MM.1S (cell line): ENCODE measurements at regions not wholly inside any gene's neighbourhood (a gene's known extent, or its start where the extent isn't known, plus 50 kb on each side); places are given as distances from the start of the nearest gene placed in this dataset.

Source experiments
- DNase-seq: peaks from one replicate; pipeline ENCODE4 v3.0.0-alpha.2; 2015
- H2AFZ ChIP-seq: fragments of 300-600 bp; sonication (generic); 2 replicates; pipeline ENCODE4 v1.6.0; 2016; ENCODE audit warnings: antibody characterized with exemption, low read length
- H3F3A ChIP-seq: fragments of 300-600 bp; sonication (generic); 2 replicates; pipeline ENCODE4 v1.6.1; 2016; ENCODE audit warnings: mild to moderate bottlenecking, antibody characterized with exemption, low read length, moderate library complexity, mixed read lengths; ENCODE audit not compliant: insufficient read depth
- H3K27ac ChIP-seq: fragments of 300-600 bp; sonication (generic); 2 replicates; pipeline ENCODE4 v1.5.1; 2016; ENCODE audit warnings: mild to moderate bottlenecking, low read length
- H3K27me3 ChIP-seq: fragments of 300-600 bp; sonication (generic); replicated peaks from 2 replicates; pipeline ENCODE4 v1.6.0; 2016; ENCODE audit warnings: low read length; ENCODE audit not compliant: insufficient read depth
- H3K36me3 ChIP-seq: fragments of 300-600 bp; sonication (generic); replicated peaks from 2 replicates; pipeline ENCODE4 v1.6.1; 2016; ENCODE audit warnings: mild to moderate bottlenecking, low read length, mixed read lengths; ENCODE audit not compliant: insufficient read depth
- H3K4me1 ChIP-seq: fragments of 300-600 bp; sonication (generic); 2 replicates; pipeline ENCODE4 v1.6.1; 2016; ENCODE audit warnings: low read length, mixed read lengths
- H3K4me2 ChIP-seq: fragments of 300-600 bp; sonication (generic); 2 replicates; pipeline ENCODE4 v1.6.0; 2016; ENCODE audit warnings: low read depth, low read length
- H3K4me3 ChIP-seq: fragments of 300-600 bp; sonication (generic); 2 replicates; pipeline ENCODE4 v1.5.1; 2016; ENCODE audit warnings: low read length, mixed read lengths
- H3K79me2 ChIP-seq: fragments of 300-600 bp; sonication (generic); 2 replicates; pipeline ENCODE4 v1.6.1; 2016; ENCODE audit warnings: mixed run types, low read length, mixed read lengths
- H3K9ac ChIP-seq: fragments of 300-600 bp; sonication (generic); 2 replicates; pipeline ENCODE4 v1.6.1; 2016; ENCODE audit warnings: low read length, mixed read lengths
- H3K9me2 ChIP-seq: fragments of 300-600 bp; sonication (generic); replicated peaks from 2 replicates; pipeline ENCODE4 v1.6.1; 2016; ENCODE audit warnings: mild to moderate bottlenecking, low read length, mixed read lengths; ENCODE audit not compliant: insufficient read depth
- H3K9me3 ChIP-seq: fragments of 300-600 bp; sonication (generic); replicated peaks from 2 replicates; pipeline ENCODE4 v1.6.1; 2016; ENCODE audit warnings: mild to moderate bottlenecking, low read length, mixed read lengths; ENCODE audit not compliant: insufficient read depth
- H4K20me1 ChIP-seq: fragments of 300-600 bp; sonication (generic); 2 replicates; pipeline ENCODE4 v1.6.1; 2016; ENCODE audit warnings: mild to moderate bottlenecking, low read length, moderate library complexity, mixed read lengths; ENCODE audit not compliant: insufficient read depth
- CTCF ChIP-seq: fragments of 300-600 bp; sonication (generic); IDR thresholded peaks from 2 replicates; pipeline ENCODE4 v1.5.1; 2016; ENCODE audit warnings: antibody characterized with exemption, low read length, mixed read lengths
- EZH2 ChIP-seq: fragments of 300-600 bp; sonication (generic); optimal IDR thresholded peaks from 2 replicates; pipeline ENCODE3; 2017; ENCODE audit warnings: low read depth, mild to moderate bottlenecking, antibody characterized with exemption, low read length, mixed read lengths
- EZH2phosphoT487 ChIP-seq: fragments of 300-600 bp; sonication (generic); IDR thresholded peaks from 2 replicates; pipeline ENCODE4 v1.6.1; 2018; ENCODE audit warnings: antibody characterized with exemption, low read length

- Histone ChIP-seq H3K9me2 (no peaks in the 10 kb centered on the region), H3F3A (no peaks in the 10 kb centered on the region), H3K27ac (no peak overlapping the region), H3K9ac (no peak overlapping the region), H3K4me3 (no peak overlapping the region), H3K27me3 (no peaks in the 10 kb centered on the region), H3K4me1 (no peaks in the 10 kb centered on the region), H3K36me3 (no peaks in the 10 kb centered on the region), H4K20me1 (no peaks in the 10 kb centered on the region), H3K9me3 (no peaks in the 10 kb centered on the region), H2AFZ (no peak overlapping the region), H3K79me2 (no peaks in the 10 kb centered on the region), H3K4me2 (no peak overlapping the region)
- TF ChIP-seq EZH2phosphoT487 (no peak), CTCF (no peak), EZH2 (no peak)
- DNase-seq: no peak
Measured at GRCh38 chr4:79634111-79634510, 226.1 kb upstream of the GK2 start.

- Histone ChIP-seq H3K4me3 (no peak overlapping the region), H4K20me1 (no peaks in the 10 kb centered on the region), H3K4me2 (no peak overlapping the region), H3K4me1 (no peaks in the 10 kb centered on the region), H3K9ac (no peak overlapping the region), H3F3A (no peaks in the 10 kb centered on the region), H3K9me3 (no peaks in the 10 kb centered on the region), H3K27me3 (no peaks in the 10 kb centered on the region), H3K27ac (no peak overlapping the region), H2AFZ (no peak overlapping the region), H3K9me2 (no peaks in the 10 kb centered on the region), H3K36me3 (no peaks in the 10 kb centered on the region), H3K79me2 (no peaks in the 10 kb centered on the region)
- DNase-seq: no peak
- TF ChIP-seq CTCF: no peak
- no peak for TF ChIP-seq EZH2
- TF ChIP-seq EZH2phosphoT487: no peak
Measured at GRCh38 chr4:79632114-79632513, 224.1 kb upstream of the GK2 start.

- no peak overlapping the region for H3K27ac ChIP-seq
- TF ChIP-seq EZH2 (no peak), CTCF (no peak), EZH2phosphoT487 (no peak)
- H3K9me3 ChIP-seq: no peaks in the 10 kb centered on the region
- H3K9me2 ChIP-seq: no peaks in the 10 kb centered on the region
- peak overlapping the region; percentile 6; the same call in 1 of the 2 replicates for H3K9ac ChIP-seq
- H3K36me3 ChIP-seq: no peaks in the 10 kb centered on the region
- peak overlapping the region; percentile 66; the same call in 1 of the 2 replicates for H3K4me2 ChIP-seq
- DNase-seq: no peak
- no peak overlapping the region for H2AFZ ChIP-seq
- no peaks in the 10 kb centered on the region for H3K4me1 ChIP-seq
- H4K20me1 ChIP-seq: no peaks in the 10 kb centered on the region
- no peaks in the 10 kb centered on the region for H3K27me3 ChIP-seq
- H3K79me2 ChIP-seq: no peaks in the 10 kb centered on the region
- H3F3A ChIP-seq: no peaks in the 10 kb centered on the region
- no peak overlapping the region for H3K4me3 ChIP-seq
Measured at GRCh38 chr4:79626611-79627010, 218.6 kb upstream of the GK2 start.
